ENCODE measurements at regions not wholly inside any gene's neighbourhood (a gene's known extent, or its start where the extent isn't known, plus 50 kb on each side); places are given as distances from the start of the nearest gene placed in this dataset.

DNA sequence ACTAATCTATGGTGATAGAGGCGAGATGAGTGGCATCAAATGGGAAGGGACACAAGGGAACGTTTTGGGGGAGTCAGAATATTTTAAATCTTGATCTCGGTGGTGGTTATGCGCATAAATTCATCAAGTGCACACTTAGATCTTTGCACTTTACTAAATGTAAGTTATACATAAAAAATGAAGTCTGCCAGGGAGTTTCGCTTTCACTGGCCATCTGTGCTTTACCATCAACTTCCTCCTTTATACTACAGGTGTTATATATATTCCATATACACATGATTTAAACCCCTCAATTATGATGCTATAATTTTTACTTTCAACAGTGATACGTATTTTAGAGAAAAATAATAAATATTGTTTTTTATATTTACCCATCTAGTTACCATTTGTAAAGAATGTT, 97.6 kb upstream of the AKIRIN2 start:
- Mint-ChIP-seq H3K4me1 (peaks cover 25% of the 10 kb centered on the region), H3K27ac (no peak overlapping the region), H3K9me3 (no peaks in the 10 kb centered on the region), H3K4me3 (no peak overlapping the region), H3K27me3 (ENCODE audit: insufficient read depth) (no peaks in the 10 kb centered on the region), H3K36me3 (ENCODE audit: low read depth) (no peaks in the 10 kb centered on the region)
- no peak overlapping the region for H3K9ac ChIP-seq (ENCODE audit: extremely low read depth, low read length, poor library complexity, severe bottlenecking)
- no peak overlapping the region for H3K4me3 ChIP-seq (ENCODE audit: low read length)
- H3K4me1 ChIP-seq (ENCODE audit: control insufficient read depth, insufficient read depth, low read length): peaks cover 10% of the 10 kb centered on the region
- TF ChIP-seq, protein P1, sequence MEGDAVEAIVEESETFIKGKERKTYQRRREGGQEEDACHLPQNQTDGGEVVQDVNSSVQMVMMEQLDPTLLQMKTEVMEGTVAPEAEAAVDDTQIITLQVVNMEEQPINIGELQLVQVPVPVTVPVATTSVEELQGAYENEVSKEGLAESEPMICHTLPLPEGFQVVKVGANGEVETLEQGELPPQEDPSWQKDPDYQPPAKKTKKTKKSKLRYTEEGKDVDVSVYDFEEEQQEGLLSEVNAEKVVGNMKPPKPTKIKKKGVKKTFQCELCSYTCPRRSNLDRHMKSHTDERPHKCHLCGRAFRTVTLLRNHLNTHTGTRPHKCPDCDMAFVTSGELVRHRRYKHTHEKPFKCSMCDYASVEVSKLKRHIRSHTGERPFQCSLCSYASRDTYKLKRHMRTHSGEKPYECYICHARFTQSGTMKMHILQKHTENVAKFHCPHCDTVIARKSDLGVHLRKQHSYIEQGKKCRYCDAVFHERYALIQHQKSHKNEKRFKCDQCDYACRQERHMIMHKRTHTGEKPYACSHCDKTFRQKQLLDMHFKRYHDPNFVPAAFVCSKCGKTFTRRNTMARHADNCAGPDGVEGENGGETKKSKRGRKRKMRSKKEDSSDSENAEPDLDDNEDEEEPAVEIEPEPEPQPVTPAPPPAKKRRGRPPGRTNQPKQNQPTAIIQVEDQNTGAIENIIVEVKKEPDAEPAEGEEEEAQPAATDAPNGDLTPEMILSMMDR (conservative IDR thresholded peaks at IDR 0.05): no peak
- WGBS, 2 experiments (ENCODE audit: insufficient coverage in 1 of 2, insufficient read length in 1 of 2): 84 to 86% methylated on average over 2 to 5 of the region's 6 CpGs
- no peaks in the 10 kb centered on the region for H3K27me3 ChIP-seq (ENCODE audit: control insufficient read depth, insufficient read depth, low read length, poor library complexity, severe bottlenecking)
- H3K36me3 ChIP-seq (ENCODE audit: control insufficient read depth, insufficient read depth, low read length): no peaks in the 10 kb centered on the region
- H3K27ac ChIP-seq (ENCODE audit: low read depth, low read length): no peak overlapping the region
- no peak for DNase-seq
- H3K9me3 ChIP-seq (ENCODE audit: control insufficient read depth, low read length): no peaks in the 10 kb centered on the region

DNA sequence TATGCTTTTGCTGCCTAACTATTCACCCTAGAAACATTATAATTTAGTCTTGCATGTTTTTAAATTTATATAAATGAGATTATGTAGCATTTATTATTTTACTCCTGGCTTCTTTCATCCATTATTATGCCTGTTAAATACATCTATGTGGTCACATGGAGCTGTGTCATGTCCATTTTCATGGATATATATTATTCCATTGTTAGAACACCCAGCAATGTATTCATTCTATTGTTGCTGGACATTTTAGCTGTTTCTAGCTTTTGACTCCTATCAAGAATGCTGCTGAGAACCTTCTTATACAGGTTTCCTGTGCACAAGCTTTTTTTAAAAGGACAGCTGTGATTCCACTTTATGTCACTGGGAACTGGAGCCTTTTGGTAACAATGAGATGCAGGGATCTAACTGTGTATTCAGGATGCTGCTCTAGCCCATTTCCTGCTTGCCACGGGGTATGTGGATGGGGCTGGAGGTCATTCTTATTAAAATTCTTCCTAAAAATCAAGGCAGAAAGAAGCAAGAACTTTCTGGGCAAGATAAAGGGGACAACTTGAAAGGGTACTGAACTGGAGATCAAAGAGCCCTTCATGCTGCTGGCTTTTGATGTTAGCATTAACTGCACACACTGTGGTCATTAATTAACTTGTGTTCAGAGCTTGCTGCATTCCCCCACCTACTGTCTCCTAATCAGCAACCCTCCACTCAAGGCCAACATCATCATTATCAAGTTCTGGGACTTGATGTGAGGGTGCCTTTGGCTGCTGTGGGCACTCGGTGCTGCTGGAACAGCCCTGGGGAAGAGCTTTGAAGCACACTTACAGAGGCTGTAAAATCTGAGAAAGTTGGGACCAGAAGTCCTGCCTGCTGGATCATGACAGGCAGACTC, 96.6 kb upstream of the AKIRIN2 start:
- WGBS, 2 experiments (ENCODE audit: insufficient coverage in 1 of 2, insufficient read length in 1 of 2): 73 to 100% methylated on average over 1 to 2 of the region's 2 CpGs
- Histone ChIP-seq H3K4me3 (ENCODE audit: low read length) (no peak overlapping the region), H3K4me1 (ENCODE audit: control insufficient read depth, insufficient read depth, low read length) (peaks cover 10% of the 10 kb centered on the region), H3K27ac (ENCODE audit: low read depth, low read length) (no peak overlapping the region), H3K9me3 (ENCODE audit: control insufficient read depth, low read length) (no peaks in the 10 kb centered on the region), H3K9ac (ENCODE audit: extremely low read depth, low read length, poor library complexity, severe bottlenecking) (no peak overlapping the region), H3K36me3 (ENCODE audit: control insufficient read depth, insufficient read depth, low read length) (no peaks in the 10 kb centered on the region), H3K27me3 (ENCODE audit: control insufficient read depth, insufficient read depth, low read length, poor library complexity, severe bottlenecking) (no peaks in the 10 kb centered on the region)
- Mint-ChIP-seq H3K4me1 (peaks cover 25% of the 10 kb centered on the region), H3K27ac (no peak overlapping the region), H3K4me3 (no peak overlapping the region), H3K36me3 (ENCODE audit: low read depth) (no peaks in the 10 kb centered on the region), H3K9me3 (no peaks in the 10 kb centered on the region), H3K27me3 (ENCODE audit: insufficient read depth) (no peaks in the 10 kb centered on the region)
- DNase-seq: no peak
- TF ChIP-seq, protein P1 (conservative IDR thresholded peaks at IDR 0.05): no peak

DNA sequence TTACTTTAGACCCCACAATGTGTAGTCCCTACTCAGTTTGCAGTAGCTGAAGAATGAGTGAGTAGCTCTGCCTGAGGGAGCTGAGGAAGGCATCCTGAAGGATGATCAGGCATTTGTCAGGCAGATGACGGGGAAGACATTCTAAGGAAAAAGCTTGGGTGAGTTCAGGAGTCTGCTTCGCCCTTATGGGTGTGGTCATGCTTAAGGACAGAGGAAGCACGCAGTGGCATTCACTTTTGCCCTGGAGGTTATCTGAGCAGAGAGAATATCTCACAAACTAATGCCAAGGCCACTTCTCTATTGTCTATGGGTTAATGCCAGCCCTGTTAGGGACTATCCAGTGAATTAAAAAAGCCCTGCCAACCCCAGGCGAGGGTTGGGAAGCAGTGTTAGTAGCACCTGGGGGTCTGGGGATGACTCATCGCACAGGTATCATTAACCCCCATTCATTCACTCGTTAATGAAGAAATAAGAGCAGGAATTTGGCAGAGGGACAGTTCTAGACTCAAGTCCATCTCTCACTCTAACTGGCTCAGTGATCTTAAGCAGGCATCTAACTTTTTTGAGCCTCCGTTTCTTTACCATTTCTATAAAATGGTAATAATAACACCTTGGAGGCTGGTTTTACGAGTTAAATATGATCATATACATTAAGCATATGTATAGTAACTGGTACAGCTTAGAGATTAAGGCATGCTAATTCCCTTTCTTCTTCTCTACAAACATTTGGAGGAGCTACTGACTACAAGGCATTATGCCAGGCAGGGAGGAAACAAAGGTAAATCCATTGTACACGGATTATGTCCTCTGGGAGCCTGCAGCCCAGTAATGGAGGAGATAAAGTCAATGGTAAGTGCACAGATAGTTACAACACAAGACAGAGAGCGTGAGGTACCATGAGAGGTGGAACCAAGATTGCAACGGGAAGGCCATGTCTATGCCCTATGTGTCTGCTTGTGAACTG, 93.2 kb upstream of the AKIRIN2 start:
- Histone ChIP-seq H3K27me3 (ENCODE audit: control insufficient read depth, insufficient read depth, low read length, poor library complexity, severe bottlenecking) (no peaks in the 10 kb centered on the region), H3K36me3 (ENCODE audit: control insufficient read depth, insufficient read depth, low read length) (no peaks in the 10 kb centered on the region), H3K27ac (ENCODE audit: low read depth, low read length) (no peak overlapping the region), H3K9me3 (ENCODE audit: control insufficient read depth, low read length) (no peaks in the 10 kb centered on the region), H3K4me3 (ENCODE audit: low read length) (no peak overlapping the region), H3K9ac (ENCODE audit: extremely low read depth, low read length, poor library complexity, severe bottlenecking) (no peak overlapping the region), H3K4me1 (ENCODE audit: control insufficient read depth, insufficient read depth, low read length) (peaks cover 10% of the 10 kb centered on the region)
- Mint-ChIP-seq H3K27me3 (ENCODE audit: insufficient read depth) (no peaks in the 10 kb centered on the region), H3K9me3 (no peaks in the 10 kb centered on the region), H3K36me3 (ENCODE audit: low read depth) (no peaks in the 10 kb centered on the region), H3K4me1 (peaks cover 32% of the 10 kb centered on the region), H3K4me3 (no peak overlapping the region), H3K27ac (no peak overlapping the region)
- TF ChIP-seq, protein P1 (conservative IDR thresholded peaks at IDR 0.05): no peak
- 84 to 92% methylated on average over 6 to 10 of the region's 11 CpGs for WGBS, 2 experiments (ENCODE audit: insufficient coverage in 1 of 2, insufficient read length in 1 of 2)
- peak; percentile 53 for DNase-seq

Measured in endodermal cell (in vitro differentiated cells).